ENCODE measurements at regions not wholly inside any gene's neighbourhood (a gene's known extent, or its start where the extent isn't known, plus 50 kb on each side); places are given as distances from the start of the nearest gene placed in this dataset.

DNA sequence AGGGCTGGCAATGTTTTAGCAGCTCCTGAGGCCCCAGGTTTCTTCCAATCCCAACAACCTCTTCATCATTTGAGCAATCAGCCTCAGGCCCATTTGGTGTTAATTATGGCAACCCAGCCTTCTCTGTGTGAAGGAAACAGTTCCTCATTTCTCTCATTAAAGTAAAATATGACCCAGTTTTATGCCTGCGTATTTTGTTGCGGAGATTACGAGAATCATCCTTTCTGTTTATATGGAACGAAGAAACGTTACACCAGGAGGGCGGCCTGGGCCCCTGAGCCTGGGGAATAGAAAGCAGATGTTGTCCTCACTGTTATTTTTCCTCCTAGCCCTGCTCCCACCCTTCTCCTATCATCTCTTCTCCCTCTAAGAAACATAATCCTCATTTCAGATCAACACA is 332.2 kb upstream of the USP24 start:
- Histone ChIP-seq H3K36me3 (ENCODE audit: control insufficient read depth in 1 of 2, insufficient read depth in 2 of 2, low read depth in 1 of 2, low read length in 2 of 2) (no peaks in the 10 kb centered on the region), H3K27me3 (ENCODE audit: control insufficient read depth in 1 of 2, insufficient read depth in 1 of 2, low read length in 2 of 2) (no peaks in the 10 kb centered on the region), H3K4me3 (ENCODE audit: insufficient read depth in 1 of 2, low read depth in 1 of 2, low read length in 2 of 2) (no peak overlapping the region), H4K8ac (ENCODE audit: low read length) (no peak overlapping the region), H3K9ac (ENCODE audit: low read length) (no peak overlapping the region), H2AFZ (ENCODE audit: low read depth, low read length) (no peak overlapping the region), H2BK15ac (ENCODE audit: low read depth, poor library complexity, severe bottlenecking) (no peak overlapping the region), H3K14ac (ENCODE audit: low read length in 2 of 2) (no peak overlapping the region), H3K4ac (ENCODE audit: low read depth in 1 of 2, low read length in 2 of 2) (no peak overlapping the region), H3K27ac (ENCODE audit: low read length, poor library complexity, severe bottlenecking) (no peak overlapping the region), H3K18ac (ENCODE audit: low read depth in 1 of 2, low read length in 2 of 2) (peak overlapping the region in 1 of 2 experiments; percentile 9), H2AK5ac (ENCODE audit: low read length, severe bottlenecking) (no peak overlapping the region), H2BK12ac (ENCODE audit: low read length in 2 of 2) (no peak overlapping the region), H3K23ac (ENCODE audit: low read length in 2 of 2) (no peak overlapping the region), H4K91ac (ENCODE audit: low read length) (no peak overlapping the region), H3K4me1 (ENCODE audit: control insufficient read depth, insufficient read depth, low read depth, low read length) (no peaks in the 10 kb centered on the region), H2BK5ac (ENCODE audit: low read depth, low read length, poor library complexity, severe bottlenecking) (no peak overlapping the region), H3K9me3 (ENCODE audit: control insufficient read depth, low read length) (no peaks in the 10 kb centered on the region), H3K79me1 (replicated peaks; ENCODE audit: low read length, poor library complexity, severe bottlenecking) (no peaks in the 10 kb centered on the region), H3K4me2 (ENCODE audit: low read length, poor library complexity, severe bottlenecking) (no peak overlapping the region), H2BK120ac (ENCODE audit: low read depth, low read length) (no peak overlapping the region)
- WGBS = 85% methylated on average over 6 of the region's 6 CpGs
- no peak for DNase-seq

GRCh38 chr1:55546553-55546952 is 331.4 kb upstream of the USP24 start:
- H3K4ac ChIP-seq (ENCODE audit: low read depth in 1 of 2, low read length in 2 of 2) = no peak overlapping the region
- no peak overlapping the region for H2BK15ac ChIP-seq (ENCODE audit: low read depth, poor library complexity, severe bottlenecking)
- H2BK5ac ChIP-seq (ENCODE audit: low read depth, low read length, poor library complexity, severe bottlenecking) = no peak overlapping the region
- no peaks in the 10 kb centered on the region for H3K36me3 ChIP-seq (ENCODE audit: control insufficient read depth in 1 of 2, insufficient read depth in 2 of 2, low read depth in 1 of 2, low read length in 2 of 2)
- H3K4me2 ChIP-seq (ENCODE audit: low read length, poor library complexity, severe bottlenecking) = no peak overlapping the region
- H3K79me1 ChIP-seq (replicated peaks; ENCODE audit: low read length, poor library complexity, severe bottlenecking) = no peaks in the 10 kb centered on the region
- H2AK5ac ChIP-seq (ENCODE audit: low read length, severe bottlenecking) = no peak overlapping the region
- 91% methylated on average over 1 of the region's 1 CpG for WGBS
- H3K27me3 ChIP-seq (ENCODE audit: control insufficient read depth in 1 of 2, insufficient read depth in 1 of 2, low read length in 2 of 2) = no peaks in the 10 kb centered on the region
- H4K8ac ChIP-seq (ENCODE audit: low read length) = no peak overlapping the region
- no peak for DNase-seq
- H3K4me3 ChIP-seq (ENCODE audit: insufficient read depth in 1 of 2, low read depth in 1 of 2, low read length in 2 of 2) = no peak overlapping the region
- H2BK12ac ChIP-seq (ENCODE audit: low read length in 2 of 2) = no peak overlapping the region
- H3K27ac ChIP-seq (ENCODE audit: low read length, poor library complexity, severe bottlenecking) = no peak overlapping the region
- no peak overlapping the region for H3K14ac ChIP-seq (ENCODE audit: low read length in 2 of 2)
- no peak overlapping the region for H3K9ac ChIP-seq (ENCODE audit: low read length)
- no peaks in the 10 kb centered on the region for H3K4me1 ChIP-seq (ENCODE audit: control insufficient read depth, insufficient read depth, low read depth, low read length)
- no peaks in the 10 kb centered on the region for H3K9me3 ChIP-seq (ENCODE audit: control insufficient read depth, low read length)
- no peak overlapping the region for H3K23ac ChIP-seq (ENCODE audit: low read length in 2 of 2)
- no peak overlapping the region for H4K91ac ChIP-seq (ENCODE audit: low read length)
- no peak overlapping the region for H2BK120ac ChIP-seq (ENCODE audit: low read depth, low read length)
- H3K18ac ChIP-seq (ENCODE audit: low read depth in 1 of 2, low read length in 2 of 2) = no peak overlapping the region
- no peak overlapping the region for H2AFZ ChIP-seq (ENCODE audit: low read depth, low read length)

GRCh38 chr1:55544826-55545225 is 329.7 kb upstream of the USP24 start:
- WGBS = 97% methylated on average over 2 of the region's 3 CpGs
- no peaks in the 10 kb centered on the region for H3K9me3 ChIP-seq (ENCODE audit: control insufficient read depth, low read length)
- no peak overlapping the region for H4K91ac ChIP-seq (ENCODE audit: low read length)

DNA sequence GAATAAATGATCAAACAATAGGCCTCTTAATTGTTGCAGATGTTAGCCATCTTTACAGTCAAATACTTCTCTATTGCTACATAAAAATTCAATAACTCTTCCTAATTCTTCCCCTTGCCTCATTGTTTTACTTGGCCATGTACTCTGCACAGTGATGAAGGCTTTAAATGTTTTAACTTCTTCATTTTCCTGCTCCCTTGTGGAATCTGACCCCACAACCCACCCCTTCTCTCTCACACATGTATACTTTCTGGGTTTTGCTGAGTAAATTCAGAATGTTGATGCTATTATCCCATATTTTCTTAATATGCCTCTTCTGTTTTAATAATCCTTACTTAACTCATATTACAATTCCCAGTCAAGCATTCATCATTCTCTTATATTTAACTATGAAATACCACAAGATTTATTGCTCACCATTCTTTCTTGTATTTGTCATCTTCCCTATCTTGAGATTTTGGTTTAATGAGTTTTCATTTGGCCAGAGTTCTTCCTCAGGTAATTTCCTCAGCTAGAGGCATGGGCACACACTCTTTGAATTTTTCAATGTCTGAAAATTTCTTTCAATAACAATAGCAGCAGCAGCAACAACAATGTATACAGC is 327.8 kb upstream of the USP24 start:
- H3K79me1 ChIP-seq (replicated peaks; ENCODE audit: low read length, poor library complexity, severe bottlenecking) = no peaks in the 10 kb centered on the region
- no peak overlapping the region for H3K23ac ChIP-seq (ENCODE audit: low read length in 2 of 2)
- no peak overlapping the region for H3K18ac ChIP-seq (ENCODE audit: low read depth in 1 of 2, low read length in 2 of 2)
- H3K9me3 ChIP-seq (ENCODE audit: control insufficient read depth, low read length) = no peaks in the 10 kb centered on the region
- H2AFZ ChIP-seq (ENCODE audit: low read depth, low read length) = no peak overlapping the region
- no peak overlapping the region for H3K27ac ChIP-seq (ENCODE audit: low read length, poor library complexity, severe bottlenecking)
- no peak overlapping the region for H3K9ac ChIP-seq (ENCODE audit: low read length)
- no peak overlapping the region for H4K91ac ChIP-seq (ENCODE audit: low read length)
- H3K14ac ChIP-seq (ENCODE audit: low read length in 2 of 2) = no peak overlapping the region
- no peaks in the 10 kb centered on the region for H3K4me1 ChIP-seq (ENCODE audit: control insufficient read depth, insufficient read depth, low read depth, low read length)
- no peak overlapping the region for H2BK120ac ChIP-seq (ENCODE audit: low read depth, low read length)
- no peaks in the 10 kb centered on the region for H3K27me3 ChIP-seq (ENCODE audit: control insufficient read depth in 1 of 2, insufficient read depth in 1 of 2, low read length in 2 of 2)
- H2BK15ac ChIP-seq (ENCODE audit: low read depth, poor library complexity, severe bottlenecking) = no peak overlapping the region
- H2BK5ac ChIP-seq (ENCODE audit: low read depth, low read length, poor library complexity, severe bottlenecking) = no peak overlapping the region
- no peak overlapping the region for H2BK12ac ChIP-seq (ENCODE audit: low read length in 2 of 2)
- H3K4me3 ChIP-seq (ENCODE audit: insufficient read depth in 1 of 2, low read depth in 1 of 2, low read length in 2 of 2) = no peak overlapping the region
- H3K4me2 ChIP-seq (ENCODE audit: low read length, poor library complexity, severe bottlenecking) = no peak overlapping the region
- H3K4ac ChIP-seq (ENCODE audit: low read depth in 1 of 2, low read length in 2 of 2) = no peak overlapping the region
- H4K8ac ChIP-seq (ENCODE audit: low read length) = no peak overlapping the region
- no peak overlapping the region for H2AK5ac ChIP-seq (ENCODE audit: low read length, severe bottlenecking)
- H3K36me3 ChIP-seq (ENCODE audit: control insufficient read depth in 1 of 2, insufficient read depth in 2 of 2, low read depth in 1 of 2, low read length in 2 of 2) = no peaks in the 10 kb centered on the region
- no peak for DNase-seq

More at GRCh38 chr1:55544826-55545225, 329.7 kb upstream of the USP24 start:
- Histone ChIP-seq H2BK5ac (ENCODE audit: low read depth, low read length, poor library complexity, severe bottlenecking) (no peak overlapping the region), H2BK12ac (ENCODE audit: low read length in 2 of 2) (no peak overlapping the region), H3K14ac (ENCODE audit: low read length in 2 of 2) (no peak overlapping the region), H2BK120ac (ENCODE audit: low read depth, low read length) (no peak overlapping the region), H4K8ac (ENCODE audit: low read length) (no peak overlapping the region), H3K4ac (ENCODE audit: low read depth in 1 of 2, low read length in 2 of 2) (no peak overlapping the region), H3K23ac (ENCODE audit: low read length in 2 of 2) (no peak overlapping the region), H3K9ac (ENCODE audit: low read length) (no peak overlapping the region), H3K27me3 (ENCODE audit: control insufficient read depth in 1 of 2, insufficient read depth in 1 of 2, low read length in 2 of 2) (no peaks in the 10 kb centered on the region), H3K36me3 (ENCODE audit: control insufficient read depth in 1 of 2, insufficient read depth in 2 of 2, low read depth in 1 of 2, low read length in 2 of 2) (no peaks in the 10 kb centered on the region), H3K27ac (ENCODE audit: low read length, poor library complexity, severe bottlenecking) (no peak overlapping the region), H2AK5ac (ENCODE audit: low read length, severe bottlenecking) (no peak overlapping the region), H3K4me1 (ENCODE audit: control insufficient read depth, insufficient read depth, low read depth, low read length) (no peaks in the 10 kb centered on the region), H3K4me3 (ENCODE audit: insufficient read depth in 1 of 2, low read depth in 1 of 2, low read length in 2 of 2) (no peak overlapping the region), H3K79me1 (replicated peaks; ENCODE audit: low read length, poor library complexity, severe bottlenecking) (no peaks in the 10 kb centered on the region), H3K18ac (ENCODE audit: low read depth in 1 of 2, low read length in 2 of 2) (peak overlapping the region in 1 of 2 experiments; percentile 38), H2AFZ (ENCODE audit: low read depth, low read length) (no peak overlapping the region), H2BK15ac (ENCODE audit: low read depth, poor library complexity, severe bottlenecking) (no peak overlapping the region), H3K4me2 (ENCODE audit: low read length, poor library complexity, severe bottlenecking) (no peak overlapping the region)
- no peak for DNase-seq
